SK-N-SH treated with all-trans-retinoic acid at 6 μM for 48 hours (cell line): ENCODE measurements at regions not wholly inside any gene's neighbourhood (a gene's known extent, or its start where the extent isn't known, plus 50 kb on each side); places are given as distances from the start of the nearest gene placed in this dataset.

ENCODE experiments used
- ATAC-seq: fragments of 200-7000 bp; cut with Tn5 transposase; 3 replicates; pipeline ENCODE4 v1.9.1; 2020; ENCODE audit warnings: mild to moderate bottlenecking, moderate library complexity
- ARNTL ChIP-seq: fragments of 450-650 bp; formaldehyde crosslinking; IDR thresholded peaks from 2 replicates; pipeline ENCODE4 v1.5.0; 2020; ENCODE audit warnings: low read depth, mild to moderate bottlenecking, moderate library complexity, borderline replicate concordance
- BACH2 ChIP-seq: fragments of 250-450 bp; sonication (Bioruptor Pico); IDR thresholded peaks from 2 replicates; pipeline ENCODE4 v1.9.0; 2021; ENCODE audit warnings: mild to moderate bottlenecking, borderline replicate concordance
- CREB5 ChIP-seq: fragments of 250-450 bp; sonication (Bioruptor Pico); IDR thresholded peaks from 2 replicates; pipeline ENCODE4 v1.5.1; 2020; ENCODE audit warnings: low read depth, mild to moderate bottlenecking, moderate library complexity
- CSDC2 ChIP-seq: fragments of 250-450 bp; sonication (Bioruptor Pico); IDR thresholded peaks from 2 replicates; pipeline ENCODE4 v1.5.0; 2020; ENCODE audit warnings: mild to moderate bottlenecking, moderate library complexity
- CSRNP3 ChIP-seq: fragments of 250-450 bp; sonication (Bioruptor Pico); IDR thresholded peaks from 2 replicates; pipeline ENCODE4 v1.5.1; 2021; ENCODE audit warnings: mild to moderate bottlenecking, moderate library complexity
- ESRRG ChIP-seq: fragments of 250-450 bp; sonication (Bioruptor Pico); IDR thresholded peaks from 2 replicates; pipeline ENCODE4 v1.6.1; 2021; ENCODE audit warnings: mild to moderate bottlenecking
- GLIS3 ChIP-seq: fragments of 250-450 bp; sonication (Bioruptor Pico); IDR thresholded peaks from 2 replicates; pipeline ENCODE4 v1.5.0; 2020; ENCODE audit warnings: mild to moderate bottlenecking, moderate library complexity
- OSR1 ChIP-seq: fragments of 250-450 bp; sonication (Bioruptor Pico); IDR thresholded peaks from 2 replicates; pipeline ENCODE4 v1.8.0; 2022; ENCODE audit warnings: moderate library complexity, mild to moderate bottlenecking, inconsistent platforms
- PATZ1 ChIP-seq: fragments of 250-450 bp; sonication (Bioruptor Pico); IDR thresholded peaks from 2 replicates; pipeline ENCODE4 v1.8.0; 2020; ENCODE audit warnings: mild to moderate bottlenecking, moderate library complexity, borderline replicate concordance
- POU6F1 ChIP-seq: fragments of 250-450 bp; sonication (Bioruptor Pico); IDR thresholded peaks from 2 replicates; pipeline ENCODE4 v1.8.0; 2021; ENCODE audit warnings: low read depth, mild to moderate bottlenecking, moderate library complexity, borderline replicate concordance
- PPARA ChIP-seq: fragments of 250-450 bp; sonication (Bioruptor Pico); IDR thresholded peaks from 2 replicates; pipeline ENCODE4 v1.5.0; 2020; ENCODE audit warnings: mild to moderate bottlenecking, borderline replicate concordance
- RARB ChIP-seq: fragments of 250-450 bp; sonication (Bioruptor Pico); IDR thresholded peaks from 2 replicates; pipeline ENCODE4 v1.8.0; 2021; ENCODE audit warnings: mild to moderate bottlenecking, moderate library complexity
- SNAI2 ChIP-seq: fragments of 250-450 bp; sonication (Bioruptor Pico); IDR thresholded peaks from 2 replicates; pipeline ENCODE4 v1.5.0; 2020; ENCODE audit warnings: mild to moderate bottlenecking, moderate library complexity
- TCF4 ChIP-seq: fragments of 250-450 bp; sonication (Bioruptor Pico); IDR thresholded peaks from 2 replicates; pipeline ENCODE4 v1.8.0; 2021; ENCODE audit warnings: mild to moderate bottlenecking, moderate library complexity, borderline replicate concordance
- TOX ChIP-seq: fragments of 250-450 bp; sonication (Bioruptor Pico); IDR thresholded peaks from 2 replicates; pipeline ENCODE4 v1.8.0; 2021; ENCODE audit warnings: mild to moderate bottlenecking, moderate library complexity, borderline replicate concordance
- TSHZ2 ChIP-seq: fragments of 250-450 bp; sonication (Bioruptor Pico); IDR thresholded peaks from 2 replicates; pipeline ENCODE4 v1.5.0; 2020; ENCODE audit warnings: mild to moderate bottlenecking, moderate library complexity
- ZC3H10 ChIP-seq: fragments of 250-450 bp; sonication (Bioruptor Pico); IDR thresholded peaks from 2 replicates; pipeline ENCODE4 v1.5.1; 2021; ENCODE audit warnings: mild to moderate bottlenecking, moderate library complexity
- ZFP3 ChIP-seq: fragments of 250-450 bp; sonication (Bioruptor Pico); IDR thresholded peaks from 2 replicates; pipeline ENCODE4 v1.5.0; 2020; ENCODE audit warnings: mild to moderate bottlenecking, moderate library complexity
- ZFP30 ChIP-seq: fragments of 450-650 bp; formaldehyde crosslinking; IDR thresholded peaks from 2 replicates; pipeline ENCODE4 v1.5.0; 2022; ENCODE audit warnings: mild to moderate bottlenecking, moderate library complexity
- ZNF565 ChIP-seq: fragments of 450-650 bp; formaldehyde crosslinking; conservative IDR thresholded peaks from 2 replicates; pipeline ENCODE4 v1.5.0; 2020; ENCODE audit warnings: low read depth, mild to moderate bottlenecking, moderate library complexity
- ZNF70 ChIP-seq: fragments of 450-650 bp; formaldehyde crosslinking; IDR thresholded peaks from 2 replicates; pipeline ENCODE4 v1.5.0; 2020; ENCODE audit warnings: mild to moderate bottlenecking, moderate library complexity
- ZNF8 ChIP-seq: fragments of 450-650 bp; formaldehyde crosslinking; IDR thresholded peaks from 2 replicates; pipeline ENCODE4 v1.5.0; 2020; ENCODE audit warnings: mild to moderate bottlenecking, moderate library complexity

- ATAC-seq: no peak
- TF ChIP-seq BACH2: no peak
- no peak for TF ChIP-seq TCF4
- TF ChIP-seq ZC3H10: no peak
- no peak for TF ChIP-seq CREB5
- no peak for TF ChIP-seq ZFP3 (CRISPR knock-in tag)
- no peak for TF ChIP-seq GLIS3 (CRISPR knock-in tag)
- TF ChIP-seq ZFP30 (CRISPR knock-in tag): no peak
- TF ChIP-seq ESRRG: no peak
- TF ChIP-seq OSR1 (CRISPR knock-in tag): no peak
- TF ChIP-seq PPARA (CRISPR knock-in tag): no peak
Observed at GRCh38 chr4:12562476-12563140, 921.5 kb downstream of the RAB28 start.

- TF ChIP-seq CSRNP3 (CRISPR knock-in tag) (no peak), RARB (CRISPR knock-in tag) (no peak), PPARA (CRISPR knock-in tag) (no peak), TOX (CRISPR knock-in tag) (no peak), ZNF70 (CRISPR knock-in tag) (no peak)
- no peak for ATAC-seq
Observed at GRCh38 chr4:12562021-12562420, 922.1 kb downstream of the RAB28 start.

GRCh38 chr4:12555011-12555410 lies 929.1 kb downstream of the RAB28 start:
- ATAC-seq: no peak
- TF ChIP-seq CSDC2 (CRISPR knock-in tag): no peak
- no peak for TF ChIP-seq GLIS3 (CRISPR knock-in tag)
- no peak for TF ChIP-seq TSHZ2
- no peak for TF ChIP-seq CREB5
- TF ChIP-seq ZNF565 (CRISPR knock-in tag): no peak
- no peak for TF ChIP-seq ZNF8 (CRISPR knock-in tag)
- no peak for TF ChIP-seq PATZ1 (CRISPR knock-in tag)
- TF ChIP-seq ARNTL (CRISPR knock-in tag): no peak
- no peak for TF ChIP-seq ZFP3 (CRISPR knock-in tag)
- no peak for TF ChIP-seq ZNF70 (CRISPR knock-in tag)
- no peak for TF ChIP-seq SNAI2 (CRISPR knock-in tag)
- no peak for TF ChIP-seq ESRRG
- TF ChIP-seq ZC3H10: no peak
- no peak for TF ChIP-seq ZFP30 (CRISPR knock-in tag)

- TF ChIP-seq PATZ1 (CRISPR knock-in tag) (no peak), CREB5 (no peak), TOX (CRISPR knock-in tag) (no peak), ZNF565 (CRISPR knock-in tag) (no peak), ESRRG (no peak), ZFP30 (CRISPR knock-in tag) (no peak), POU6F1 (CRISPR knock-in tag) (no peak)
- ATAC-seq: no peak
Observed at GRCh38 chr4:12548678-12549077, 935.5 kb downstream of the RAB28 start.
